ENCODE measurements at regions not wholly inside any gene's neighbourhood (a gene's known extent, or its start where the extent isn't known, plus 50 kb on each side); places are given as distances from the start of the nearest gene placed in this dataset.

- TF ChIP-seq, protein P1, sequence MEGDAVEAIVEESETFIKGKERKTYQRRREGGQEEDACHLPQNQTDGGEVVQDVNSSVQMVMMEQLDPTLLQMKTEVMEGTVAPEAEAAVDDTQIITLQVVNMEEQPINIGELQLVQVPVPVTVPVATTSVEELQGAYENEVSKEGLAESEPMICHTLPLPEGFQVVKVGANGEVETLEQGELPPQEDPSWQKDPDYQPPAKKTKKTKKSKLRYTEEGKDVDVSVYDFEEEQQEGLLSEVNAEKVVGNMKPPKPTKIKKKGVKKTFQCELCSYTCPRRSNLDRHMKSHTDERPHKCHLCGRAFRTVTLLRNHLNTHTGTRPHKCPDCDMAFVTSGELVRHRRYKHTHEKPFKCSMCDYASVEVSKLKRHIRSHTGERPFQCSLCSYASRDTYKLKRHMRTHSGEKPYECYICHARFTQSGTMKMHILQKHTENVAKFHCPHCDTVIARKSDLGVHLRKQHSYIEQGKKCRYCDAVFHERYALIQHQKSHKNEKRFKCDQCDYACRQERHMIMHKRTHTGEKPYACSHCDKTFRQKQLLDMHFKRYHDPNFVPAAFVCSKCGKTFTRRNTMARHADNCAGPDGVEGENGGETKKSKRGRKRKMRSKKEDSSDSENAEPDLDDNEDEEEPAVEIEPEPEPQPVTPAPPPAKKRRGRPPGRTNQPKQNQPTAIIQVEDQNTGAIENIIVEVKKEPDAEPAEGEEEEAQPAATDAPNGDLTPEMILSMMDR (IDR thresholded peaks at IDR 0.05) = no peak
- no peak for TF ChIP-seq POLR2A (IDR thresholded peaks at IDR 0.05)
Observed at GRCh38 chr1:238104752-238105151, 214.0 kb upstream of the ZP4 start.
